ENCODE measurements at regions not wholly inside any gene's neighbourhood (a gene's known extent, or its start where the extent isn't known, plus 50 kb on each side); places are given as distances from the start of the nearest gene placed in this dataset.

DNA sequence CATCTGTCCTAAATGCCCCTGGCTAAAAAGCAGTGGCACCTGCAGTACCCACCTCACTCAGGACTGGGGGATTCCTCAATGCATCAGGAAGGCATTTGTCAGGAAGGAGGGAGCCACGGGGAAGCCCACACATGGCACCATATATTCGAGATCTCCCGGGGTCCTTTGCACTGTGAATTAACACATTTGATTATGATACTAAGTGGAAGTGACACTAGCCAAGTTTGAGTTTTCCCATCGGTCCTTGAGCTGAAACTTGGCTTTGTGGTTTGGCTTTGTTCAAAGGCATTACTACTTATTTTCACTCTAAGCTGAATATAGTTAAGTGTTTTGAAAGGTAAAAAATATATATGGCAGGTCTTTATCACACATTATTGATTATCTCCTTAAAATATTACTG is 168.7 kb upstream of the MYO16 start:
- WGBS: 74% methylated on average over 4 of the region's 4 CpGs
- Histone ChIP-seq H3K9me3 (no peaks in the 10 kb centered on the region), H3K4me1 (replicated peaks) (no peaks in the 10 kb centered on the region), H3K27ac (no peak overlapping the region), H3K36me3 (no peaks in the 10 kb centered on the region), H3K4me3 (no peak overlapping the region), H3K27me3 (replicated peaks; ENCODE audit: insufficient read depth) (no peaks in the 10 kb centered on the region)
- intact Hi-C loops (cut with DNase I): no loop called here
- no peak for DNase-seq (ENCODE audit: low spot score)
- TF ChIP-seq POLR2AphosphoS5 (IDR thresholded peaks at IDR 0.05) (no peak), POLR2A (IDR thresholded peaks at IDR 0.05) (no peak)
- TF ChIP-seq, protein P1, sequence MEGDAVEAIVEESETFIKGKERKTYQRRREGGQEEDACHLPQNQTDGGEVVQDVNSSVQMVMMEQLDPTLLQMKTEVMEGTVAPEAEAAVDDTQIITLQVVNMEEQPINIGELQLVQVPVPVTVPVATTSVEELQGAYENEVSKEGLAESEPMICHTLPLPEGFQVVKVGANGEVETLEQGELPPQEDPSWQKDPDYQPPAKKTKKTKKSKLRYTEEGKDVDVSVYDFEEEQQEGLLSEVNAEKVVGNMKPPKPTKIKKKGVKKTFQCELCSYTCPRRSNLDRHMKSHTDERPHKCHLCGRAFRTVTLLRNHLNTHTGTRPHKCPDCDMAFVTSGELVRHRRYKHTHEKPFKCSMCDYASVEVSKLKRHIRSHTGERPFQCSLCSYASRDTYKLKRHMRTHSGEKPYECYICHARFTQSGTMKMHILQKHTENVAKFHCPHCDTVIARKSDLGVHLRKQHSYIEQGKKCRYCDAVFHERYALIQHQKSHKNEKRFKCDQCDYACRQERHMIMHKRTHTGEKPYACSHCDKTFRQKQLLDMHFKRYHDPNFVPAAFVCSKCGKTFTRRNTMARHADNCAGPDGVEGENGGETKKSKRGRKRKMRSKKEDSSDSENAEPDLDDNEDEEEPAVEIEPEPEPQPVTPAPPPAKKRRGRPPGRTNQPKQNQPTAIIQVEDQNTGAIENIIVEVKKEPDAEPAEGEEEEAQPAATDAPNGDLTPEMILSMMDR (IDR thresholded peaks at IDR 0.05): no peak

DNA sequence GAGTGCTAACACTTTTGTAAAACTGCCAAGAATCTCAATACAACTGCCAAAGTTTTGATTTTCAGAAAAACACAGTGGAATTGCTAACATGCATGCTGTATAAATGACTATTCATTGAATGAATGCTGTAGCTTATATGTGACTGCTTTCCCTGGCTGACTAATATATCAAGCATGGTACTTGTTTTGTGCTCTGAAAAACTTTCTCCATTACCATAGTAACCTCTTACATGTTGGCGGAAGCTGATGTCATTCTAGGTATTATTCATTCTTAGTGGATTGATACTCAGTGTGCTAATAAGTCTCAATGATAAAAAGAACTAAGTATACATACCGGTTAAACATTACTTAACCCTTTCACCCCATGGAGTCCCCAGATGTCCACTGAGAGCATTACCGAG is 166.1 kb upstream of the MYO16 start:
- H3K27me3 ChIP-seq (replicated peaks; ENCODE audit: insufficient read depth): no peaks in the 10 kb centered on the region
- H3K4me3 ChIP-seq: no peak overlapping the region
- WGBS: 78% methylated on average over 3 of the region's 3 CpGs
- no peak overlapping the region for H3K27ac ChIP-seq
- H3K4me1 ChIP-seq (replicated peaks): no peaks in the 10 kb centered on the region
- DNase-seq (ENCODE audit: low spot score): no peak
- intact Hi-C loops (cut with DNase I): no loop called here
- H3K36me3 ChIP-seq: no peaks in the 10 kb centered on the region
- TF ChIP-seq POLR2A (IDR thresholded peaks at IDR 0.05): no peak
- TF ChIP-seq, protein P1 (IDR thresholded peaks at IDR 0.05): no peak
- TF ChIP-seq POLR2AphosphoS5 (IDR thresholded peaks at IDR 0.05): no peak
- no peaks in the 10 kb centered on the region for H3K9me3 ChIP-seq

DNA sequence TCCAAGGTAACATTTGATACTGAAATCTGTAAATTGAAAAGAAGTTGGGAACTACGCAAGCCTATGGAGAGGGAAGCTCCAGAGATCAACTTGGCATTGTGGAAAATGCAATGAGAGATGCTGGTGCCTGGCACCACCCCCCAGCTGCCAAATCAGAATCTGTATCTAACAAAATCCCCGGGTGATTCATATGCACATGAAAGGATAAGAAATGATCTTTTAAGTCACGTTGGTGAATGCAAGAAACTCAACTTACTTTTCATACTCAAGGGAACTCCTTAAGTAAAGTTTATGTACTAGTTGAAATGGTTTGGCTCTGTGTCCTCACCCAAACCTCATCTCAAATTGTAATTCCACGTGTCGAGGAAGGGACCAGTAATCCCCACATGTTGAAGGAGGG is 158.5 kb upstream of the MYO16 start:
- H3K4me1 ChIP-seq (replicated peaks): no peaks in the 10 kb centered on the region
- H3K27ac ChIP-seq: no peak overlapping the region
- TF ChIP-seq, protein P1 (IDR thresholded peaks at IDR 0.05): no peak
- H3K9me3 ChIP-seq: no peaks in the 10 kb centered on the region
- WGBS: 79% methylated on average over 5 of the region's 5 CpGs
- intact Hi-C loops (cut with DNase I): no loop called here
- no peak overlapping the region for H3K4me3 ChIP-seq
- H3K27me3 ChIP-seq (replicated peaks; ENCODE audit: insufficient read depth): no peaks in the 10 kb centered on the region
- no peak for DNase-seq (ENCODE audit: low spot score)
- H3K36me3 ChIP-seq: no peaks in the 10 kb centered on the region

DNA sequence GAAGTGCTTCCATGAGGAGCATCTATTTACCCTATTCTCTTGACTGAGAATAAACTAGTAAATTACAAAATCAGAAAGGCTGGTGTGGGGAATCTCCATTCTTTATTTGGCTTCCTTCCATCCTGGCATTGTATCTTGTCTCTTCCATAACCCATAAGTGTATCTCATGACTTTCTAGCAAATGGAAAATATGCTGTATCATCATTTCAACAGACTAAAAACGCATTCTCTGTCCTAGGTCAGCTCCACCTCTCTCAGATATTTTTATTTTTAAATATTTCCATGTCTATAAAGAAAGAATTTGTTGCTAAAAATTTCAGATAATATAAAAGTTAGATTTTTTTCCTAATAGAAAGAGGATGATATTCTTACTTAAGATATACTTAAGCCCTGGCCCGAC is 154.2 kb upstream of the MYO16 start:
- Histone ChIP-seq H3K27ac (no peak overlapping the region), H3K9me3 (no peaks in the 10 kb centered on the region), H3K4me3 (no peak overlapping the region), H3K4me1 (replicated peaks) (no peaks in the 10 kb centered on the region), H3K27me3 (replicated peaks; ENCODE audit: insufficient read depth) (no peaks in the 10 kb centered on the region), H3K36me3 (no peaks in the 10 kb centered on the region)
- intact Hi-C loops (cut with DNase I): no loop called here
- WGBS: 84% methylated on average over 2 of the region's 2 CpGs
- DNase-seq (ENCODE audit: low spot score): no peak
- no peak for TF ChIP-seq POLR2AphosphoS5 (IDR thresholded peaks at IDR 0.05)
- no peak for TF ChIP-seq POLR2A (IDR thresholded peaks at IDR 0.05)

DNA sequence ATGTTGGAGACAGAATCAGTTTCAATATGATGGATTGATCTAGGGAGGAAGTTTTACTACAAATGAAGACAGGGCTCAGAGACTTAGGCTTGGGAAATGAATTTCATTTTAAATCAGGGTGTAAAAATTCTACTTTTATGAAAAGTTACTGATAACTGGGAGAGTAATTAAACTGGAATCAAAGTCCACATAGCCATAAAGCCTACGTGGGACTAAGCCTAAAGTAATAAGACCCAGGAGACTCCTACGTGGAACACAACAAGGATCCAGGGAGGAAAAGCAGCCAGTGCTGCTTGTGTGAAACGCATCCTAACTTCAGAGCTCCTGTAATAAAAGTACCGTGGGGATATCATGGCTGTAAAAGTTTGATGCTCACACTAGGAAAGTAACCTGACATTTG is 152.0 kb upstream of the MYO16 start:
- no peak overlapping the region for H3K4me3 ChIP-seq
- TF ChIP-seq POLR2A (IDR thresholded peaks at IDR 0.05) (no peak), POLR2AphosphoS5 (IDR thresholded peaks at IDR 0.05) (no peak)
- TF ChIP-seq, protein P1 (IDR thresholded peaks at IDR 0.05): no peak
- intact Hi-C loops (cut with DNase I): no loop called here
- 10% methylated on average over 4 of the region's 4 CpGs for WGBS
- no peak for DNase-seq (ENCODE audit: low spot score)
- H3K4me1 ChIP-seq (replicated peaks): no peaks in the 10 kb centered on the region
- H3K36me3 ChIP-seq: no peaks in the 10 kb centered on the region
- no peaks in the 10 kb centered on the region for H3K9me3 ChIP-seq
- no peak overlapping the region for H3K27ac ChIP-seq
- H3K27me3 ChIP-seq (replicated peaks; ENCODE audit: insufficient read depth): no peaks in the 10 kb centered on the region
